Astrocyte of the hippocampus (primary cell): ENCODE measurements at regions not wholly inside any gene's neighbourhood (a gene's known extent, or its start where the extent isn't known, plus 50 kb on each side); places are given as distances from the start of the nearest gene placed in this dataset.
A peak's percentile ranks its signal among the peaks of the same experiment; 100 is the strongest.

ENCODE experiments used
- DNase-seq: peaks from one replicate; pipeline ENCODE4 v3.0.0; 2011; ENCODE audit warnings: low read depth, low spot score

- DNase-seq, result no peak
Observed at GRCh38 chr17:77600346-77600745, 358.2 kb upstream of the TNRC6C start.

- no peak for DNase-seq
Observed at GRCh38 chr17:77601054-77601979, 357.2 kb upstream of the TNRC6C start.

GRCh38 chr17:77602062-77602746, 356.3 kb upstream of the TNRC6C start:
- peak; percentile 64 for DNase-seq

GRCh38 chr17:77602883-77603640, 355.4 kb upstream of the TNRC6C start:
- DNase-seq, result no peak

- DNase-seq, result no peak
Observed at GRCh38 chr17:77604301-77604972, 354.1 kb upstream of the TNRC6C start.

GRCh38 chr17:77604973-77605313, 353.6 kb upstream of the TNRC6C start:
- DNase-seq, result no peak

GRCh38 chr17:77606146-77606864, 352.2 kb upstream of the TNRC6C start:
- DNase-seq, result no peak

GRCh38 chr17:77606865-77607210, 351.7 kb upstream of the TNRC6C start:
- no peak for DNase-seq

- DNase-seq, result no peak
Observed at GRCh38 chr17:77607606-77608005, 350.9 kb upstream of the TNRC6C start.

GRCh38 chr17:77608431-77608830, 350.1 kb upstream of the TNRC6C start:
- no peak for DNase-seq

GRCh38 chr17:77609553-77610517, 348.7 kb upstream of the TNRC6C start:
- DNase-seq, result no peak

- no peak for DNase-seq
Observed at GRCh38 chr17:77610518-77610893, 348.0 kb upstream of the TNRC6C start.

- no peak for DNase-seq
Observed at GRCh38 chr17:77610972-77611521, 347.5 kb upstream of the TNRC6C start.

GRCh38 chr17:77611791-77612502, 346.6 kb upstream of the TNRC6C start:
- DNase-seq, result no peak

- DNase-seq, result no peak
Observed at GRCh38 chr17:77613218-77613617, 345.3 kb upstream of the TNRC6C start.

- no peak for DNase-seq
Observed at GRCh38 chr17:77613627-77614026, 344.9 kb upstream of the TNRC6C start.

GRCh38 chr17:77615703-77616253, 342.7 kb upstream of the TNRC6C start:
- DNase-seq, result no peak

GRCh38 chr17:77616254-77616731, 342.2 kb upstream of the TNRC6C start:
- no peak for DNase-seq

- no peak for DNase-seq
Observed at GRCh38 chr17:77617516-77617915, 341.0 kb upstream of the TNRC6C start.
